ENCODE measurements at regions not wholly inside any gene's neighbourhood (a gene's known extent, or its start where the extent isn't known, plus 50 kb on each side); places are given as distances from the start of the nearest gene placed in this dataset.

DNA sequence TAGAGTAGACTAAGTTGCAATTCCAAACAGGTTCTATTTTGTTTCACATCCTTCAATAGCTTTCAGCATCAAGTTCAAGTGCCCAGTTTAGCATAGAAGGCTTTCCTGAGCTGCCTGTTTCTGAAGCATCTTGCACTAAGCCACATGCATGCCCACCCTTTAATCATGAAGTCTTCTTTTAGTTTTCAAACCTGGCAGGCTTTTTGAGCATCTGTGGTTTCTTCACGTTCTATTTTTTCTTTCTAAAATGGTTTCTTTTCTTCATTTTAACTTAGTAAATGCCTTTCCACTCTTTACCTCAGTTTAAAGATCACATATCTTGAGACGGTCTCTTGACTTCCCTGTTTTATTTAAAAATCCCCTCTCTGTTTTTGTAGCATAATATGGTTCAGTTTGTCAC is 360.1 kb downstream of the MAN2A1 start:
- no TSS peak for BruUV-seq (replicated peaks)
- no peak overlapping the region for H2BK20ac ChIP-seq (ENCODE audit: low read depth, low read length)
- no peaks in the 10 kb centered on the region for H3K36me3 ChIP-seq (ENCODE audit: control insufficient read depth, insufficient read depth, low read length)
- no peak overlapping the region for H2AK9ac ChIP-seq (replicated peaks; ENCODE audit: low read depth, low read length, poor library complexity)
- H3K56ac ChIP-seq (ENCODE audit: extremely low read depth, insufficient read depth, low read length) = no peak overlapping the region
- H3K9me3 ChIP-seq (ENCODE audit: control insufficient read depth, insufficient read depth, low read length) = no peaks in the 10 kb centered on the region
- no peak overlapping the region for H2AK5ac ChIP-seq (ENCODE audit: low read depth, low read length)
- no peaks in the 10 kb centered on the region for H3K9me1 ChIP-seq (ENCODE audit: insufficient read depth, low read length)
- H2BK120ac ChIP-seq (ENCODE audit: low read depth, low read length) = no peak overlapping the region
- dilution Hi-C loops (cut with HindIII; ENCODE audit: low sequenced_read_pairs, unreplicated experiment) (no loop called here), in situ Hi-C loops (cut with MboI; ENCODE audit: low sequenced_read_pairs) (no loop called here), intact Hi-C loops (cut with micrococcal nuclease) (no loop called here)
- POLR2A ChIA-PET (ENCODE audit: unreplicated experiment) = no interaction called here
- no peak for ATAC-seq (ENCODE audit: low read depth)
- H4K20me1 ChIP-seq (ENCODE audit: insufficient read depth, low read length) = no peaks in the 10 kb centered on the region
- no peak overlapping the region for H3K18ac ChIP-seq (ENCODE audit: low read depth, low read length)
- H2BK15ac ChIP-seq (ENCODE audit: low read depth, low read length) = no peak overlapping the region
- H3K23ac ChIP-seq (ENCODE audit: low read depth, low read length) = no peak overlapping the region
- H3K4me1 ChIP-seq (ENCODE audit: control insufficient read depth, insufficient read depth, low read length) = no peaks in the 10 kb centered on the region
- H2BK5ac ChIP-seq (ENCODE audit: low read depth, low read length, poor library complexity, severe bottlenecking) = no peak overlapping the region
- H4K91ac ChIP-seq (ENCODE audit: insufficient read depth, low read depth, low read length) = no peak overlapping the region
- H4K5ac ChIP-seq (ENCODE audit: low read depth, low read length) = no peak overlapping the region
- DNase-seq = no peak
- no peaks in the 10 kb centered on the region for H3K27me3 ChIP-seq (ENCODE audit: control insufficient read depth, insufficient read depth, low read length)
- H2AFZ ChIP-seq (replicated peaks; ENCODE audit: low read length, poor library complexity) = no peak overlapping the region
- TF ChIP-seq FOS (IDR thresholded peaks at IDR 0.05; ENCODE audit: low read depth, low read length) (no peak), SMC3 (IDR thresholded peaks at IDR 0.05; ENCODE audit: low read depth, low read length) (no peak), RCOR1 (IDR thresholded peaks at IDR 0.05; ENCODE audit: insufficient replicate concordance, low read length) (no peak), BHLHE40 (IDR thresholded peaks at IDR 0.05; ENCODE audit: low read depth, low read length) (no peak), MAZ (IDR thresholded peaks at IDR 0.05; ENCODE audit: borderline replicate concordance, low read depth, low read length) (no peak), CHD1 (IDR thresholded peaks at IDR 0.05; ENCODE audit: low read depth, low read length) (no peak), MXI1 (IDR thresholded peaks at IDR 0.05; ENCODE audit: borderline replicate concordance, low read depth, low read length) (no peak), RAD21 (IDR thresholded peaks at IDR 0.05; ENCODE audit: low read length) (no peak), MAFK (IDR thresholded peaks at IDR 0.05; ENCODE audit: low read depth, low read length) (no peak), CEBPB (IDR thresholded peaks at IDR 0.05; ENCODE audit: low read depth, low read length) (no peak), RFX5 (IDR thresholded peaks at IDR 0.05; ENCODE audit: low read depth, low read length) (no peak)
- TF ChIP-seq, protein P1, sequence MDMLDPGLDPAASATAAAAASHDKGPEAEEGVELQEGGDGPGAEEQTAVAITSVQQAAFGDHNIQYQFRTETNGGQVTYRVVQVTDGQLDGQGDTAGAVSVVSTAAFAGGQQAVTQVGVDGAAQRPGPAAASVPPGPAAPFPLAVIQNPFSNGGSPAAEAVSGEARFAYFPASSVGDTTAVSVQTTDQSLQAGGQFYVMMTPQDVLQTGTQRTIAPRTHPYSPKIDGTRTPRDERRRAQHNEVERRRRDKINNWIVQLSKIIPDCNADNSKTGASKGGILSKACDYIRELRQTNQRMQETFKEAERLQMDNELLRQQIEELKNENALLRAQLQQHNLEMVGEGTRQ (IDR thresholded peaks at IDR 0.05; ENCODE audit: low read depth, low read length) = no peak
- TF ChIP-seq, protein P2, sequence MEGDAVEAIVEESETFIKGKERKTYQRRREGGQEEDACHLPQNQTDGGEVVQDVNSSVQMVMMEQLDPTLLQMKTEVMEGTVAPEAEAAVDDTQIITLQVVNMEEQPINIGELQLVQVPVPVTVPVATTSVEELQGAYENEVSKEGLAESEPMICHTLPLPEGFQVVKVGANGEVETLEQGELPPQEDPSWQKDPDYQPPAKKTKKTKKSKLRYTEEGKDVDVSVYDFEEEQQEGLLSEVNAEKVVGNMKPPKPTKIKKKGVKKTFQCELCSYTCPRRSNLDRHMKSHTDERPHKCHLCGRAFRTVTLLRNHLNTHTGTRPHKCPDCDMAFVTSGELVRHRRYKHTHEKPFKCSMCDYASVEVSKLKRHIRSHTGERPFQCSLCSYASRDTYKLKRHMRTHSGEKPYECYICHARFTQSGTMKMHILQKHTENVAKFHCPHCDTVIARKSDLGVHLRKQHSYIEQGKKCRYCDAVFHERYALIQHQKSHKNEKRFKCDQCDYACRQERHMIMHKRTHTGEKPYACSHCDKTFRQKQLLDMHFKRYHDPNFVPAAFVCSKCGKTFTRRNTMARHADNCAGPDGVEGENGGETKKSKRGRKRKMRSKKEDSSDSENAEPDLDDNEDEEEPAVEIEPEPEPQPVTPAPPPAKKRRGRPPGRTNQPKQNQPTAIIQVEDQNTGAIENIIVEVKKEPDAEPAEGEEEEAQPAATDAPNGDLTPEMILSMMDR (conservative IDR thresholded peaks at IDR 0.05; ENCODE audit: low read depth, low read length) = no peak
- no peak overlapping the region for H3K4ac ChIP-seq (ENCODE audit: low read depth, low read length)
- H3K27ac ChIP-seq (ENCODE audit: insufficient read depth, low read length) = no peak overlapping the region
- CTCF ChIA-PET = no interaction called here
- H3K79me1 ChIP-seq (ENCODE audit: low read depth in 1 of 2, low read length in 2 of 2) = no peaks in the 10 kb centered on the region
- no peak overlapping the region for H3K9ac ChIP-seq (ENCODE audit: low read depth, low read length)
- H3K14ac ChIP-seq (replicated peaks; ENCODE audit: low read depth, low read length) = no peak overlapping the region
- H3K4me3 ChIP-seq (ENCODE audit: insufficient read depth, low read depth, low read length) = no peak overlapping the region
- no peak overlapping the region for H4K8ac ChIP-seq (ENCODE audit: low read depth in 2 of 2, low read length in 2 of 2)
- no CpG with 5 or more reads among the region's 2 CpGs for WGBS, 2 experiments (ENCODE audit: extremely low coverage in 2 of 2, insufficient read length in 1 of 2)
- H3K4me2 ChIP-seq (ENCODE audit: low read depth, low read length) = no peak overlapping the region

Measured in IMR-90 (cell line).